Pancreas (tissue), 10 donors: ENCODE measurements at regions not wholly inside any gene's neighbourhood (a gene's known extent, or its start where the extent isn't known, plus 50 kb on each side); places are given as distances from the start of the nearest gene placed in this dataset.

ENCODE experiments used
- ATAC-seq, 4 donors: fragments of 200-7000 bp; cut with Tn5 transposase; one replicate each; pipeline versions ENCODE4 v1.8.0 to v1.9.1; 2020; ENCODE audit warnings: mild to moderate bottlenecking in 4 of 4, moderate library complexity in 4 of 4
- DNase-seq, 6 donors: peaks; one replicate each; pipeline ENCODE4 v3.0.0-alpha.2; 2020
- FAIRE-seq: peaks from 2 replicates; lab custom pipeline; 2012; peaks lifted over from hg19 to GRCh38; lab: Jason Lieb, UNC
- H3K27ac ChIP-seq, 4 donors: fragments of 200-600 bp; sonication (generic); 1 replicate in 3 of 4; 2 replicates in 1 of 4; pipeline versions ENCODE4 v1.5.0 to v1.8.0; 2020
- H3K27me3 ChIP-seq, 4 donors: fragments of 200-600 bp; one replicate each; pipeline ENCODE4 v1.8.0; 2021
- H3K36me3 ChIP-seq, 3 donors: fragments of 200-600 bp; sonication (generic) in 1 of 3; one replicate each; pipeline versions ENCODE4 v1.5.0 to v1.8.0; 2020 to 2021
- H3K4me1 ChIP-seq, 3 donors: fragments of 200-600 bp; one replicate each; pipeline ENCODE4 v1.8.0; 2021
- H3K4me3 ChIP-seq, 4 donors: fragments of 200-600 bp; sonication (generic) in 2 of 4; one replicate each; pipeline versions ENCODE4 v1.5.0 to v1.8.0; 2020 to 2021
- H3K9me3 ChIP-seq, 4 donors: fragments of 200-600 bp; one replicate each; pipeline ENCODE4 v1.8.0; 2021
- CTCF ChIP-seq, 4 donors: fragments of 200-600 bp; sonication (generic) in 3 of 4; IDR thresholded peaks; one replicate each; pipeline versions ENCODE4 v1.5.0 to v1.8.0; 2021; ENCODE audit warnings: antibody characterized with exemption in 4 of 4
- WGBS, 2 donors: extraction: QIAGEN DNeasy Blood & Tissue Kit; methylation state at CpG; one replicate each; pipeline ENCODE4 v1.1.7; 2013; 5-methylcytosine and 5-hydroxymethylcytosine counted together
- intact Hi-C, 3 donors: fragments of 100-400 bp; cut with DNase I; formaldehyde crosslinking; loops; one replicate each; pipeline versions ENCODE4 v1.11.1 to v1.14.2; 2022
- donor health status: healthy with polysubstance abuse.
- donor health status: DM: no; HTN: no; CAD: no; lungs with moderate emphysema.
- donor health status: DM: no; HTN: no; CAD: no.
- donor health status: control.
- donor health status: control.
- donor health status: Bipolar disorder and iron deficiency.
- donor health status: DM: yes; HTN: yes; CAD: no.
- donor health status: DM: no; HTN: no; CAD: no.
- donor health status: DM: no; HTN: no; CAD: no.
- donor health status: DM: yes; HTN: yes; CAD: no.

GRCh38 chr4:3825530-3825929 is 59.3 kb downstream of the ADRA2C start:
- DNase-seq (peak in 1 of 6 donors; percentile 39), FAIRE-seq (no peak), ATAC-seq (no peak)
- 90 to 92% methylated on average over 11 of the region's 11 CpGs for WGBS, 2 donors
- H3K9me3 ChIP-seq = no peaks in the 10 kb centered on the region
- no peaks in the 10 kb centered on the region for H3K27me3 ChIP-seq
- intact Hi-C loops = no loop called here
- H3K27ac ChIP-seq = no peak overlapping the region
- no peak overlapping the region for H3K4me3 ChIP-seq
- H3K4me1 ChIP-seq = peaks cover 0 to 7% (median 0%) of the 10 kb centered on the region in 3 donors
- no peaks in the 10 kb centered on the region for H3K36me3 ChIP-seq
- no peak for TF ChIP-seq CTCF (IDR thresholded peaks at IDR 0.05)

- intact Hi-C loops = no loop called here
- peak in 1 of 6 donors; percentile 59 for DNase-seq
Measured at GRCh38 chr4:3826247-3827172, 60.3 kb downstream of the ADRA2C start.

GRCh38 chr4:3827616-3828492 is 61.7 kb downstream of the ADRA2C start:
- Histone ChIP-seq H3K36me3 (no peaks in the 10 kb centered on the region), H3K9me3 (no peaks in the 10 kb centered on the region), H3K4me1 (peaks cover 0 to 7% (median 0%) of the 10 kb centered on the region in 3 donors), H3K4me3 (no peak overlapping the region), H3K27ac (peak overlapping the region; percentile 38 to 69 (median 48)), H3K27me3 (no peaks in the 10 kb centered on the region)
- DNase-seq = peak; percentile 82 to 97 (median 90)
- TF ChIP-seq CTCF (IDR thresholded peaks at IDR 0.05) = no peak
- ATAC-seq = peak; percentile 91 to 93 (median 92)
- intact Hi-C loops = no loop called here
- 21 to 23% methylated on average over 23 to 24 of the region's 24 CpGs for WGBS, 2 donors
- FAIRE-seq = no peak

More at GRCh38 chr4:3826247-3827172, 60.3 kb downstream of the ADRA2C start:
- H3K9me3 ChIP-seq = no peaks in the 10 kb centered on the region
- WGBS, 2 donors = 57 to 66% methylated on average over 32 to 33 of the region's 33 CpGs
- H3K27ac ChIP-seq = peak overlapping the region in 2 of 4 donors; percentile 28 to 48
- H3K4me3 ChIP-seq = no peak overlapping the region
- FAIRE-seq (no peak), ATAC-seq (no peak)
- peaks cover 0 to 7% (median 0%) of the 10 kb centered on the region in 3 donors for H3K4me1 ChIP-seq
- no peaks in the 10 kb centered on the region for H3K27me3 ChIP-seq
- H3K36me3 ChIP-seq = no peaks in the 10 kb centered on the region
- no peak for TF ChIP-seq CTCF (IDR thresholded peaks at IDR 0.05)

GRCh38 chr4:3828546-3828945 is 62.4 kb downstream of the ADRA2C start:
- Histone ChIP-seq H3K27me3 (no peaks in the 10 kb centered on the region), H3K4me1 (peaks cover 0 to 7% (median 0%) of the 10 kb centered on the region in 3 donors), H3K36me3 (no peaks in the 10 kb centered on the region), H3K27ac (peak overlapping the region in 1 of 4 donors; percentile 48), H3K9me3 (no peaks in the 10 kb centered on the region), H3K4me3 (no peak overlapping the region)
- no peak for TF ChIP-seq CTCF (IDR thresholded peaks at IDR 0.05)
- FAIRE-seq (no peak), DNase-seq (peak in 1 of 6 donors; percentile 29), ATAC-seq (no peak)
- WGBS, 2 donors = 75 to 87% methylated on average over 9 of the region's 9 CpGs
- intact Hi-C loops = no loop called here
